ENCODE measurements at regions not wholly inside any gene's neighbourhood (a gene's known extent, or its start where the extent isn't known, plus 50 kb on each side); places are given as distances from the start of the nearest gene placed in this dataset.
A peak's percentile ranks its signal among the peaks of the same experiment; 100 is the strongest.

GRCh38 chr16:22675745-22676540 is 138.0 kb upstream of the HS3ST2 start:
- DNase-seq (ENCODE audit: low spot score): no peak
- H3K27me3 Mint-ChIP-seq (ENCODE audit: insufficient read depth, low read depth, poor library complexity): no peaks in the 10 kb centered on the region
- no peak overlapping the region for H3K4me2 ChIP-seq
- no peaks in the 10 kb centered on the region for H3K9me3 Mint-ChIP-seq
- H2AFZ ChIP-seq: 0 out of 2 replicates have a peak overlapping the region, but pooled peaks have one; percentile 3
- ATAC-seq: no peak
- H3K27ac Mint-ChIP-seq: no peak overlapping the region
- 0 out of 2 replicates have a peak, but pooled peaks cover 3% of the 10 kb centered on the region for H3F3A ChIP-seq (replicated peaks; ENCODE audit: low read depth)
- H3K4me3 Mint-ChIP-seq: no peak overlapping the region
- no peaks in the 10 kb centered on the region for H3K4me1 Mint-ChIP-seq
- TF ChIP-seq STAT1 (IDR thresholded peaks at IDR 0.05; ENCODE audit: unreplicated experiment) (no peak), CREB1 (CRISPR knock-in tag; IDR thresholded peaks at IDR 0.05; ENCODE audit: low read depth) (no peak), POLR2AphosphoS5 (IDR thresholded peaks at IDR 0.05; ENCODE audit: low read depth) (no peak), REST (IDR thresholded peaks at IDR 0.05; ENCODE audit: unreplicated experiment) (no peak), NANOG (IDR thresholded peaks at IDR 0.05; ENCODE audit: borderline replicate concordance) (no peak), CTCF (conservative IDR thresholded peaks at IDR 0.05; ENCODE audit: low read depth in 2 of 2) (no peak), ZNF331 (CRISPR knock-in tag; IDR thresholded peaks at IDR 0.05; ENCODE audit: low read depth) (no peak), EZH2 (IDR thresholded peaks at IDR 0.05; ENCODE audit: low read depth, unreplicated experiment) (no peak), EZH2phosphoT487 (IDR thresholded peaks at IDR 0.05; ENCODE audit: unreplicated experiment) (no peak), JUNB (IDR thresholded peaks at IDR 0.05; ENCODE audit: unreplicated experiment) (no peak), ZNF114 (CRISPR knock-in tag; IDR thresholded peaks at IDR 0.05) (no peak), ETS1 (IDR thresholded peaks at IDR 0.05) (no peak)
- TF ChIP-seq, protein P1, sequence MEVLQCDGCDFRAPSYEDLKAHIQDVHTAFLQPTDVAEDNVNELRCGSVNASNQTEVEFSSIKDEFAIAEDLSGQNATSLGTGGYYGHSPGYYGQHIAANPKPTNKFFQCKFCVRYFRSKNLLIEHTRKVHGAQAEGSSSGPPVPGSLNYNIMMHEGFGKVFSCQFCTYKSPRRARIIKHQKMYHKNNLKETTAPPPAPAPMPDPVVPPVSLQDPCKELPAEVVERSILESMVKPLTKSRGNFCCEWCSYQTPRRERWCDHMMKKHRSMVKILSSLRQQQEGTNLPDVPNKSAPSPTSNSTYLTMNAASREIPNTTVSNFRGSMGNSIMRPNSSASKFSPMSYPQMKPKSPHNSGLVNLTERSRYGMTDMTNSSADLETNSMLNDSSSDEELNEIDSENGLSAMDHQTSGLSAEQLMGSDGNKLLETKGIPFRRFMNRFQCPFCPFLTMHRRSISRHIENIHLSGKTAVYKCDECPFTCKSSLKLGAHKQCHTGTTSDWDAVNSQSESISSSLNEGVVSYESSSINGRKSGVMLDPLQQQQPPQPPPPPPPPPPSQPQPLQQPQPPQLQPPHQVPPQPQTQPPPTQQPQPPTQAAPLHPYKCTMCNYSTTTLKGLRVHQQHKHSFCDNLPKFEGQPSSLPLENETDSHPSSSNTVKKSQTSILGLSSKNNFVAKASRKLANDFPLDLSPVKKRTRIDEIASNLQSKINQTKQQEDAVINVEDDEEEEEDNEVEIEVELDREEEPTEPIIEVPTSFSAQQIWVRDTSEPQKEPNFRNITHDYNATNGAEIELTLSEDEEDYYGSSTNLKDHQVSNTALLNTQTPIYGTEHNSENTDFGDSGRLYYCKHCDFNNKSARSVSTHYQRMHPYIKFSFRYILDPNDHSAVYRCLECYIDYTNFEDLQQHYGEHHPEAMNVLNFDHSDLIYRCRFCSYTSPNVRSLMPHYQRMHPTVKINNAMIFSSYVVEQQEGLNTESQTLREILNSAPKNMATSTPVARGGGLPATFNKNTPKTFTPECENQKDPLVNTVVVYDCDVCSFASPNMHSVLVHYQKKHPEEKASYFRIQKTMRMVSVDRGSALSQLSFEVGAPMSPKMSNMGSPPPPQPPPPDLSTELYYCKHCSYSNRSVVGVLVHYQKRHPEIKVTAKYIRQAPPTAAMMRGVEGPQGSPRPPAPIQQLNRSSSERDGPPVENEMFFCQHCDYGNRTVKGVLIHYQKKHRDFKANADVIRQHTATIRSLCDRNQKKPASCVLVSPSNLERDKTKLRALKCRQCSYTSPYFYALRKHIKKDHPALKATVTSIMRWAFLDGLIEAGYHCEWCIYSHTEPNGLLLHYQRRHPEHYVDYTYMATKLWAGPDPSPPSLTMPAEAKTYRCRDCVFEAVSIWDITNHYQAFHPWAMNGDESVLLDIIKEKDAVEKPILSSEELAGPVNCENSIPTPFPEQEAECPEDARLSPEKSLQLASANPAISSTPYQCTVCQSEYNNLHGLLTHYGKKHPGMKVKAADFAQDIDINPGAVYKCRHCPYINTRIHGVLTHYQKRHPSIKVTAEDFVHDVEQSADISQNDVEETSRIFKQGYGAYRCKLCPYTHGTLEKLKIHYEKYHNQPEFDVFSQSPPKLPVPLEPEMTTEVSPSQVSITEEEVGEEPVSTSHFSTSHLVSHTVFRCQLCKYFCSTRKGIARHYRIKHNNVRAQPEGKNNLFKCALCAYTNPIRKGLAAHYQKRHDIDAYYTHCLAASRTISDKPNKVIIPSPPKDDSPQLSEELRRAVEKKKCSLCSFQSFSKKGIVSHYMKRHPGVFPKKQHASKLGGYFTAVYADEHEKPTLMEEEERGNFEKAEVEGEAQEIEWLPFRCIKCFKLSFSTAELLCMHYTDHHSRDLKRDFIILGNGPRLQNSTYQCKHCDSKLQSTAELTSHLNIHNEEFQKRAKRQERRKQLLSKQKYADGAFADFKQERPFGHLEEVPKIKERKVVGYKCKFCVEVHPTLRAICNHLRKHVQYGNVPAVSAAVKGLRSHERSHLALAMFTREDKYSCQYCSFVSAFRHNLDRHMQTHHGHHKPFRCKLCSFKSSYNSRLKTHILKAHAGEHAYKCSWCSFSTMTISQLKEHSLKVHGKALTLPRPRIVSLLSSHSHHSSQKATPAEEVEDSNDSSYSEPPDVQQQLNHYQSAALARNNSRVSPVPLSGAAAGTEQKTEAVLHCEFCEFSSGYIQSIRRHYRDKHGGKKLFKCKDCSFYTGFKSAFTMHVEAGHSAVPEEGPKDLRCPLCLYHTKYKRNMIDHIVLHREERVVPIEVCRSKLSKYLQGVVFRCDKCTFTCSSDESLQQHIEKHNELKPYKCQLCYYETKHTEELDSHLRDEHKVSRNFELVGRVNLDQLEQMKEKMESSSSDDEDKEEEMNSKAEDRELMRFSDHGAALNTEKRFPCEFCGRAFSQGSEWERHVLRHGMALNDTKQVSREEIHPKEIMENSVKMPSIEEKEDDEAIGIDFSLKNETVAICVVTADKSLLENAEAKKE (CRISPR knock-in tag; IDR thresholded peaks at IDR 0.05): no peak
- no peak overlapping the region for H3K4me3 ChIP-seq
- H3K36me3 ChIP-seq (ENCODE audit: insufficient read depth): 0 out of 2 replicates have a peak, but pooled peaks cover 4% of the 10 kb centered on the region
- H3K27me3 ChIP-seq (ENCODE audit: insufficient read depth): no peaks in the 10 kb centered on the region
- H4K20me1 ChIP-seq (replicated peaks; ENCODE audit: insufficient read depth): no peaks in the 10 kb centered on the region
- peaks cover 30% of the 10 kb centered on the region for H3K9me2 ChIP-seq (ENCODE audit: insufficient read depth)
- peaks cover 6% of the 10 kb centered on the region for H3K4me1 ChIP-seq (ENCODE audit: insufficient read depth)
- no peaks in the 10 kb centered on the region for H3K36me3 Mint-ChIP-seq (ENCODE audit: low read depth)
- no peaks in the 10 kb centered on the region for H3K79me2 ChIP-seq (replicated peaks; ENCODE audit: insufficient read depth)
- H3K27ac ChIP-seq (ENCODE audit: low read depth): no peak overlapping the region
